Panc1 (cell line): ENCODE measurements at regions not wholly inside any gene's neighbourhood (a gene's known extent, or its start where the extent isn't known, plus 50 kb on each side); places are given as distances from the start of the nearest gene placed in this dataset.

Experiments used
- CTCF ChIP-seq: fragments of 450-650 bp; IDR thresholded peaks from 2 replicates; pipeline ENCODE4 v1.5.1; 2017; ENCODE audit warnings: mild to moderate bottlenecking
- POLR2AphosphoS5 ChIP-seq: IDR thresholded peaks from 2 replicates; pipeline ENCODE4 v1.6.1; 2012; ENCODE audit warnings: mild to moderate bottlenecking, low read depth, low read length, moderate library complexity
- REST ChIP-seq, 2 experiments: IDR thresholded peaks; 2 replicates each; pipeline ENCODE4 v1.6.1; 2011 to 2012; ENCODE audit warnings: low read depth in 2 of 2, control low read depth in 1 of 2, low read length in 1 of 2, mild to moderate bottlenecking in 1 of 2, moderate library complexity in 1 of 2; ENCODE audit not compliant: insufficient read depth in 1 of 2

- TF ChIP-seq CTCF (no peak), POLR2AphosphoS5 (no peak), REST (IDR thresholded peaks at IDR 0.05; ENCODE audit: insufficient read depth in 1 of 2, low read depth in 2 of 2, low read length in 1 of 2) (no peak)
Observed at GRCh38 chr6:33931799-33932198, 128.0 kb upstream of the MLN start.
